Activated naive CD4-positive, alpha-beta T cell (primary cell): ENCODE measurements at regions not wholly inside any gene's neighbourhood (a gene's known extent, or its start where the extent isn't known, plus 50 kb on each side); places are given as distances from the start of the nearest gene placed in this dataset.

Source experiments
- DNase-seq, 4 experiments: peaks; one replicate each; lab custom pipeline; 2025; lab: John Stamatoyannopoulos, UW

- no peak for DNase-seq
Observed at GRCh38 chr2:16318474-16319195, 347.0 kb downstream of the CYRIA start.

- no peak for DNase-seq
Observed at GRCh38 chr2:16318051-16318450, 347.6 kb downstream of the CYRIA start.

- DNase-seq = no peak
Observed at GRCh38 chr2:16317211-16317830, 348.3 kb downstream of the CYRIA start.

GRCh38 chr2:16316456-16317210, 349.0 kb downstream of the CYRIA start:
- DNase-seq = no peak

GRCh38 chr2:16315908-16316307, 349.7 kb downstream of the CYRIA start:
- no peak for DNase-seq

- no peak for DNase-seq
Observed at GRCh38 chr2:16315458-16315835, 350.2 kb downstream of the CYRIA start.

- no peak for DNase-seq
Observed at GRCh38 chr2:16314691-16315457, 350.8 kb downstream of the CYRIA start.

- no peak for DNase-seq
Observed at GRCh38 chr2:16314001-16314400, 351.6 kb downstream of the CYRIA start.

GRCh38 chr2:16313235-16313975, 352.2 kb downstream of the CYRIA start:
- DNase-seq = no peak

GRCh38 chr2:16312771-16313170, 352.9 kb downstream of the CYRIA start:
- no peak for DNase-seq

GRCh38 chr2:16311521-16312440, 353.9 kb downstream of the CYRIA start:
- DNase-seq = no peak

- DNase-seq = no peak
Observed at GRCh38 chr2:16308816-16309215, 356.8 kb downstream of the CYRIA start.

GRCh38 chr2:16304876-16305590, 360.6 kb downstream of the CYRIA start:
- DNase-seq = no peak

- DNase-seq = no peak
Observed at GRCh38 chr2:16303761-16304160, 361.9 kb downstream of the CYRIA start.

- no peak for DNase-seq
Observed at GRCh38 chr2:16303273-16303577, 362.4 kb downstream of the CYRIA start.

GRCh38 chr2:16302431-16303272, 362.3 kb downstream of the MYCN start:
- no peak for DNase-seq

- DNase-seq = no peak
Observed at GRCh38 chr2:16301961-16302360, 361.6 kb downstream of the MYCN start.

- DNase-seq = no peak
Observed at GRCh38 chr2:16298866-16299265, 358.5 kb downstream of the MYCN start.
